ENCODE measurements at regions not wholly inside any gene's neighbourhood (a gene's known extent, or its start where the extent isn't known, plus 50 kb on each side); places are given as distances from the start of the nearest gene placed in this dataset.

- Histone ChIP-seq H3K4me1 (replicated peaks in 1 of 2) (peaks cover 6 to 14% of the 10 kb centered on the region in 2 donors), H3K27ac (no peak overlapping the region), H3K4me3 (no peak overlapping the region)
- ATAC-seq (replicated peaks in 6 of 8) = no peak
- 20 to 65% (median 31%) methylated on average over 1 to 3 of the region's 8 CpGs; no CpG with 5 or more reads in 6 of the 10 experiments for WGBS, 10 experiments
- in situ Hi-C loops (cut with MboI; ENCODE audit: low pct_unique_long_range_greater_than_20kb in 2 of 9, low sequenced_read_pairs in 9 of 9, unreplicated experiment in 9 of 9) = no loop called here
These were observed 55.5 kb downstream of the INHBB start for GRCh38 chr2:120401275-120402066.

DNA sequence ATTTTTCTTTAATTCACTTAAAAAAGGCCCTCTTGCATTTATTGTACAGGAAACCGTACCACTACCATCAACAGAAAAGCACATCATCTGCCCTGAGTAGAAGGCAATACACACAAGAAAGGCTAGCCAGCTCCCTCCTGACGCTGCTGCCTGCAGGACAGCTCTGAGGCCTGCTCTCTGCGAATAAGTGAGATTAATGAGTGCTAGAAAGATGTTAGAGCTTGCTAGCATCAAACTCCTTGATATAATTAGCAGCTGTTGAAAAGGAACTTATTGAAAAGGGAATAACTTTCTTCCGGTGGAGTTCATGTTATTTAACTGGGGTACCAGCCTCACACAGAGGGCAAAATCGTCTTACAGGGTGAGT lies 56.1 kb downstream of the INHBB start:
- H3K4me1 ChIP-seq (replicated peaks in 1 of 2) = peaks cover 4 to 8% of the 10 kb centered on the region in 2 donors
- peak in 2 of 8 experiments; percentile 32 to 51 for ATAC-seq (replicated peaks in 6 of 8)
- H3K27ac ChIP-seq = no peak overlapping the region
- WGBS, 10 experiments = 0 to 80% (median 53%) methylated on average over 1 to 4 of the region's 5 CpGs; no CpG with 5 or more reads in 4 of the 10 experiments
- in situ Hi-C loops (cut with MboI; ENCODE audit: low pct_unique_long_range_greater_than_20kb in 2 of 9, low sequenced_read_pairs in 9 of 9, unreplicated experiment in 9 of 9) = no loop called here
- H3K4me3 ChIP-seq = no peak overlapping the region

DNA sequence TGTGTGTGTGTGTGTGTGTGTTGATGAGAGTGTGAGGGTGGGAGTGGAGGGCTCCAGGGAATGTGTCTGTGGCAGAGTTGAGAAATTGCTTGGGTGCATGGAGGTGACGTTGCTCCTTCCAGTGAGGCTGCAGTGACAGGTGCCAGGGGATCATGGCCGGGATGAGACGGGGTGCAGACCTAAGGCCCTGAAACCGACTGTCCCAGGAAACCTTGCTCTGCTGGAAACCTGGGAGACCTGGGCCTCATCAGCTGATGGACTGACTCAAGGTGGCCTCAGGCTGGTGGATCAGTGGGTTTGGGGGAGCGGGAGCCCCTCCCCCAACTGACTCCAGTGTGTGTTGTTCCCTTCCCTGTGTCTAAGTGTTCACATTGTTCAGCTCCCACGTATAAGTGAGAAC lies 56.6 kb downstream of the INHBB start:
- 40 to 93% (median 72%) methylated on average over 1 to 4 of the region's 6 CpGs; no CpG with 5 or more reads in 5 of the 10 experiments for WGBS, 10 experiments
- peaks cover 0 to 4% of the 10 kb centered on the region in 2 donors for H3K4me1 ChIP-seq (replicated peaks in 1 of 2)
- no peak for ATAC-seq (replicated peaks in 6 of 8)
- in situ Hi-C loops (cut with MboI; ENCODE audit: low pct_unique_long_range_greater_than_20kb in 2 of 9, low sequenced_read_pairs in 9 of 9, unreplicated experiment in 9 of 9) = no loop called here
- no peak overlapping the region for H3K27ac ChIP-seq
- H3K4me3 ChIP-seq = no peak overlapping the region

- Histone ChIP-seq H3K27ac (no peak overlapping the region), H3K4me3 (no peak overlapping the region), H3K4me1 (replicated peaks in 1 of 2) (no peaks in the 10 kb centered on the region)
- 0 to 100% (median 89%) methylated on average over 1 to 2 of the region's 5 CpGs; no CpG with 5 or more reads in 5 of the 10 experiments for WGBS, 10 experiments
- in situ Hi-C loops (cut with MboI; ENCODE audit: low pct_unique_long_range_greater_than_20kb in 2 of 9, low sequenced_read_pairs in 9 of 9, unreplicated experiment in 9 of 9) = no loop called here
- ATAC-seq (replicated peaks in 6 of 8) = no peak
These were observed 57.3 kb downstream of the INHBB start for GRCh38 chr2:120403261-120403660.

DNA sequence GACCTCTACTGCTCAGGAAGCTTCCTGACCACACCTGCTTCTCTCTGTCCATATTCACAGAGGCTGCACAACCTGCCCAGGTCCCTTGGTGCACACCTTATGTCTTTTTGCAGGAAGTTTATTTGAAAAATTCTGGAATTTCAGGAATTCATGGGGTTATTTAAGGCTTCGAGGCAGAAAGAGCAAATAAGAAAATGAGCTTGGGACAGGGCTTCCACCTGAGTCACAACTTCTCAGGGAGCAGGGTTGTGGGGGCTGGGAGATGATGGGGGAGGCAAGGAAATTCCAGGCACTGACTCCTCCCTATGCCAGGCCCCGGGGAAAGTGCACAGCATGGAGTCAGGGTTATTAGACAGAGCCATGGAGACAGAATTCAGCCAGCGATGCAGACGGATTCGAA lies 57.7 kb downstream of the INHBB start:
- H3K4me1 ChIP-seq (replicated peaks in 1 of 2) = no peaks in the 10 kb centered on the region
- no peak for ATAC-seq (replicated peaks in 6 of 8)
- 46 to 82% (median 80%) methylated on average over 3 to 4 of the region's 5 CpGs; no CpG with 5 or more reads in 5 of the 10 experiments for WGBS, 10 experiments
- no peak overlapping the region for H3K4me3 ChIP-seq
- in situ Hi-C loops (cut with MboI; ENCODE audit: low pct_unique_long_range_greater_than_20kb in 2 of 9, low sequenced_read_pairs in 9 of 9, unreplicated experiment in 9 of 9) = no loop called here
- H3K27ac ChIP-seq = no peak overlapping the region

- WGBS, 10 experiments = 83 to 100% methylated on average over 1 of the region's 3 CpGs; no CpG with 5 or more reads in 8 of the 10 experiments
- no peak for ATAC-seq (replicated peaks in 6 of 8)
- H3K27ac ChIP-seq = no peak overlapping the region
- in situ Hi-C loops (cut with MboI; ENCODE audit: low pct_unique_long_range_greater_than_20kb in 2 of 9, low sequenced_read_pairs in 9 of 9, unreplicated experiment in 9 of 9) = no loop called here
- no peak overlapping the region for H3K4me3 ChIP-seq
- no peaks in the 10 kb centered on the region for H3K4me1 ChIP-seq (replicated peaks in 1 of 2)
These were observed 58.3 kb downstream of the INHBB start for GRCh38 chr2:120404274-120404673.

DNA sequence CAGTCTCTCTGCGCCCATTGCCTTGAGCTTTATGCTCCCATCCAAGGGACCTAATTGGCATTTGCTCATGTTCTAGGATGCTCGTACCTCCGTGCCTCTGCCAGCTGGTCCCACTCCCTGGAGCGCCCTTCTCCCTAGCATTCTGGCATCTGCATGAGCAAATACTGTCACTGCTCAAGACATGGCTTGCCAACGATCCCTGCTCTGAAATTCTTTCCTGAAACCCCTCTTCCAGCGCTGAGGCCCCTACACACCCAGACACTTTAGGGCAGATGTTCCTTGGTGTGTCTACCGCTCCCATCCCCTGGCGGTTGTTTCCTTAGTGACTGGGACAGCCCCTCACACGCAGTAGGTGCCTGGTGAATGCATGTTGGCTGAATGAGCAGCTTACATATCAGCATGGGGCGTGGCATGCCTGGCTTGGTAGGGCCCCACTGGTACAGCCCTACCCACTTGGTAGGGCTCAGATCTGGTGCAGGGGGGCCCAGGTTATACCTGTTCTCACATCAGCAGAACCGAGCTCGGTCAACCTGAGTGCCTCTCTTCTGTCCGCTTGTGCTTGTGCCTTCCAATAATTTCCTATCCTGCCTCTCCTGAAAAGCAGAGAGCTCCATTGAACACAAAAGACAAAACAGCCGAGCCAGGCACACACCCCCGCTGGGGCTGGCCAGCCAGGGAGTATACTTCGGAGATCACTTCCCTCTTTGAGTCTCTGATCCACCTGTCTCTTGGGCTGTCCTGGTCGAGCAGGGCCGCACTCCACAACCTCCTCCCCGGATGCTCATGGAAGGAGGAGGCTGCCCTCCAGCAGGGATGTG lies 59.2 kb downstream of the INHBB start:
- 10 to 100% (median 81%) methylated on average over 1 to 13 of the region's 19 CpGs; no CpG with 5 or more reads in 1 of the 10 experiments for WGBS, 10 experiments

DNA sequence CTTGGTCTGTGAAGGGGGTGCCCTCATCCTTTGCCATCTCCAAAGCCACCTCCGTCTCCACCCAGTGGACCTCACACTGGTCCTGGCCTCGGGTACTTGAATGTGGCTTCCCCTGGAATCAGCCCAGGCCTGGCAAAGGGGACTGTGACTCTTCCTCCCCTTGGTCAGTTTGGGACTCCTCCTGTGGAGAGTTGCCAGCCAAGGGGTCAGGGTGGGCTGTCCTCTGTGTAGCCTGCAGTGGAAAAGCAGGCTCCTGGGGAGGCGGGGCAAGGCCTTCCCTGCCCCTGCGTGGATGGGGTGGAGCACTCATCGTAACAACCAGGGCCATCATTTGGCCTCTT lies 59.8 kb downstream of the INHBB start:
- no peak for ATAC-seq (replicated peaks in 6 of 8)
- WGBS, 10 experiments = 80 to 92% methylated on average over 1 to 2 of the region's 5 CpGs; no CpG with 5 or more reads in 8 of the 10 experiments
- H3K4me3 ChIP-seq = no peak overlapping the region
- in situ Hi-C loops (cut with MboI; ENCODE audit: low pct_unique_long_range_greater_than_20kb in 2 of 9, low sequenced_read_pairs in 9 of 9, unreplicated experiment in 9 of 9) = no loop called here
- no peak overlapping the region for H3K27ac ChIP-seq
- no peaks in the 10 kb centered on the region for H3K4me1 ChIP-seq (replicated peaks in 1 of 2)

More for the DNA sequence above, 59.2 kb downstream of the INHBB start:
- no peak overlapping the region for H3K4me3 ChIP-seq
- in situ Hi-C loops (cut with MboI; ENCODE audit: low pct_unique_long_range_greater_than_20kb in 2 of 9, low sequenced_read_pairs in 9 of 9, unreplicated experiment in 9 of 9) = no loop called here
- ATAC-seq (replicated peaks in 6 of 8) = no peak
- no peaks in the 10 kb centered on the region for H3K4me1 ChIP-seq (replicated peaks in 1 of 2)
- H3K27ac ChIP-seq = no peak overlapping the region

DNA sequence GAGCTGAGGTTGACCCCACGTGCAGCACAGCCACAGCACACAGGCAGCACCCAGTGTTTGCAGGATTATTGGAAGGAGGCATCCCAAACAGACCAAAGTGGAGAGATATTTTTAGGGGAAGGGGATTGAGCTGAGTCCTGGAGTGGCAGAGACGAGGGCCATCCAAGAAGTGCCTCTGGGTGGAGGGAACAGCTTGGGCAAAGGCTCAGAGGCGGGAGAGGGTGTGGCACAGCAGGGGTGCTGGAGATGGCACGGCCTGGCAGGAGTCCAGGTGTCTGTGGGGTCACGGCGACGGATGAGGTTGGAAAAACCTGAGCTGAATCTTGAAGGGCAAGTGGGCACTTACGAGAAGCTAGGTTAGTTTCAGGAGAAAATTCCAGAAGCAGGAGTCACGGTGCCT lies 60.6 kb downstream of the INHBB start:
- 59 to 100% (median 88%) methylated on average over 1 to 4 of the region's 9 CpGs; no CpG with 5 or more reads in 4 of the 10 experiments for WGBS, 10 experiments
- ATAC-seq (replicated peaks in 6 of 8) = no peak
- Histone ChIP-seq H3K4me3 (no peak overlapping the region), H3K4me1 (replicated peaks in 1 of 2) (no peaks in the 10 kb centered on the region), H3K27ac (no peak overlapping the region)
- in situ Hi-C loops (cut with MboI; ENCODE audit: low pct_unique_long_range_greater_than_20kb in 2 of 9, low sequenced_read_pairs in 9 of 9, unreplicated experiment in 9 of 9) = no loop called here

DNA sequence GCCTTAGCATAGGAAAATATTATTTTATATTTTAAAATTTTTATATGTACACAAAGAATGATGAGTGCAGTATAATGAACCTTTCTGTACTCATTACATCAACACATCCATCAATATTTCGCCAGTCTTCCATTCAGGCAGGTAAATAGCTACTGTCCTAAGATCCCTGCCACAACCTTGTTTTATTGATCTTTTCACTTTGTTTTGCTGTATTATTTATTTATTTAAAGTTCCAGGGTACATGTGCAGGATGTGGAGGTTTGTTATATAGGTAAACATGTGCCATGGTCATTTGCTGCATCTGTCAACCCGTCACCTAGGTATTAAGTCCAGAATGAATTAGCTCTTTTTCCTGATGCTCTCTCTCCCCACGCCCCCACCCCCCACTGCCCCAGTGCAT lies 64.6 kb downstream of the INHBB start:
- ATAC-seq (replicated peaks in 6 of 8) = no peak
- Histone ChIP-seq H3K4me3 (no peak overlapping the region), H3K4me1 (replicated peaks in 1 of 2) (no peaks in the 10 kb centered on the region), H3K27ac (no peak overlapping the region)
- in situ Hi-C loops (cut with MboI; ENCODE audit: low pct_unique_long_range_greater_than_20kb in 2 of 9, low sequenced_read_pairs in 9 of 9, unreplicated experiment in 9 of 9) = no loop called here
- 14 to 100% (median 83%) methylated on average over 1 to 2 of the region's 3 CpGs; no CpG with 5 or more reads in 3 of the 10 experiments for WGBS, 10 experiments

DNA sequence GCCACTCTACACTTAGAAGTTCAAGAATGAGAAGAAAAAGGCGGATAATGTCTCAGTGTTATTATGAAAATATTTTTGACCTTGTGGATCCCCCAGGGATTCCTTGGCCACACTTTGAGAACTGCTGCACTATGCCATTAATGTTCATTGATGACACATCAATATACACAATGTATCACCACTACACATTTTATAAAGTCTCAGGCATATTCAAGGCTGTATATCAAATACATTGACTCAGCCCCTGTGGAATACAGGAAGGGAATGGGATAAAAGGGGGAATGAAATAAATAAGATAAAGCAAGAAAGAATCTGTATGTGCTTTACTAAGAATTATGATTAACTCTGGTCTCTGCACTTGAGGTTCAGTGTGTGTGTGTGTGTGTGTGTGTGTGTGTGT lies 69.1 kb downstream of the INHBB start:
- in situ Hi-C loops (cut with MboI; ENCODE audit: low pct_unique_long_range_greater_than_20kb in 2 of 9, low sequenced_read_pairs in 9 of 9, unreplicated experiment in 9 of 9) = no loop called here
- Histone ChIP-seq H3K27ac (no peak overlapping the region), H3K4me1 (replicated peaks in 1 of 2) (peaks cover 0 to 4% of the 10 kb centered on the region in 2 donors), H3K4me3 (no peak overlapping the region)
- peak in 1 of 8 experiments; percentile 48 for ATAC-seq (replicated peaks in 6 of 8)
- WGBS, 10 experiments = 43 to 100% (median 85%) methylated on average over 1 of the region's 1 CpG; no CpG with 5 or more reads in 4 of the 10 experiments

GRCh38 chr2:120415728-120416509 lies 70.0 kb downstream of the INHBB start:
- WGBS, 10 experiments = 48 to 100% (median 86%) methylated on average over 1 to 5 of the region's 13 CpGs; no CpG with 5 or more reads in 3 of the 10 experiments
- ATAC-seq (replicated peaks in 6 of 8) = no peak
- in situ Hi-C loops (cut with MboI; ENCODE audit: low pct_unique_long_range_greater_than_20kb in 2 of 9, low sequenced_read_pairs in 9 of 9, unreplicated experiment in 9 of 9) = no loop called here
- Histone ChIP-seq H3K4me3 (no peak overlapping the region), H3K27ac (no peak overlapping the region), H3K4me1 (replicated peaks in 1 of 2) (peaks cover 0 to 4% of the 10 kb centered on the region in 2 donors)

All from motor neuron (in vitro differentiated cells).